GM19240 (cell line): ENCODE measurements at regions not wholly inside any gene's neighbourhood (a gene's known extent, or its start where the extent isn't known, plus 50 kb on each side); places are given as distances from the start of the nearest gene placed in this dataset.
"Not testable (repeated sequence)": the region's sequence is repeated elsewhere in the genome, so short reads cannot be mapped to it uniquely, and the experiment has no call there.

ENCODE experiments used
- DNase-seq: peaks from one replicate; pipeline ENCODE4 v3.0.0; 2011; ENCODE audit warnings: low spot score; ENCODE audit not compliant: insufficient read length

DNA sequence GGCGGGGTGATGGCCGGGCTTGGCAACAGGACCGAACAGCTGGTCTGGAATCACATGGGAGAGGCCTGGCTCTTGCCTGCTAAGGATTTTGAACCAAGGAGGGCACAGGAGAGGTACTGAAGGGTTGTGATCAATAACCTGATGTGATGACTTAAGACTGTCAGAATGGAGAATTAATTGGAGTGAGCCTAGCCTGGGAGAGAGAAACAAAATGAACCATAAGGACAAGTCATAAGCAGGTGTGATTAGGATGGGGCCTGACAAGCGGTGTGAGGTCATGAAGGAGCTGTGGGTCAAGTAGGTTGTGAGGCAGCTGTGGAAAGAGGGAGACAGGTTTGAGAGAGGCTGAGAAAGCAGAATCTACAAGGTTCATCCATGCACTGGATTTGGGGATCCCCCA is 104.6 kb downstream of the MED10 start:
- DNase-seq, result no peak

DNA sequence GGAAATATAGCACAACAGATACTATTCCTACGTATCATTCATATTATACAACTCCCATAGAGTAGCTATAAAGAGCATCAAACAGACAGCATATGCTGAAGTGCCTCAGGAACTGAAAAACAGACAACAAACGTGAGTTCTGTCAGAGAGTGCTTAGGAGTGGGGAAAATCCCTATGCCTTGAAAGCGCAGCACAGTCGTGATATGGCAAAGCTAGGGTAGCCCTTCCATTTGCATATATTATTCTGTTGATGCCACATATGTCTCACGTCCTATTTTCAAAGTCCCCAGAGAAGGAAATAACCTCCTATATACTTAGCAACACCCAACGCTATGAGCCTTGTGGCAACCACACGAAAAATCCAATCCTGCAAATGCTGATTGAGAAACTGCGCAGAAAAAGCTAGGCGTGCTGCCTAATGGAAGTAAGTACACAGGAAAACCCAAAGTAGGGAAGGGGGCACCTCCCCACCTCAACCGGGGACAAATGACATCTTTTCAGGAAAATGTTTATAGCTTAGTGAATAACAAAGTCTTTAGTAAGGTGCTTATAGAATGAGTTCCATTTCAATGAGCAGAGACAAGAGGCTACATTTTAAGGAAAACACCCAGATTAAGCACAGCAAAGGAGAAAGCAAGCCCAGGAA is 105.1 kb downstream of the MED10 start:
- no peak for DNase-seq

GRCh38 chr5:6269925-6270324 is 108.4 kb downstream of the MED10 start:
- DNase-seq, result no peak

DNA sequence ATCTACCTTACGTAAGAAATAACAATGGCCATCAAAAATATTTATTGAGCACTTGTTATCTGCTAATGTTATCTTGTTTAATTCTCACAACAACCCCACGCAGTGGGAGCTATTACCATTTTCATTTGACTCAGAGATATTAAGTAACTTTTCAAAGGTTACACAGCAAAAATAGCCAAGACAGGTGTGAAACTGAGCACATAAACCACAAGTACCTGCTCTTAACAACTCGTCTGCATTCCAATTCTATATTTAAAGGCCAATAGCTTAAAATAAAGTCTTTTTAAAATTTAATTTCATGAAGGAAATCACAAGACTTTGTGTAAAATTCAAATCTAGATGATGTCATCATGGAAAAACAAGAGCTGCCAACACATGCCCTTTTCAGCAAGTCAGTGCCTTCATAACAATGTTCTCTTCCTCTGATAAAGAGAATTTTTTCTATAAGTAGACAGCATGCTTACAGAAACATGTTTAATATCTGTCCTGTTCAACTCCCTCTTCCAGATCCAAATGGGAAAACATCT is 111.6 kb downstream of the MED10 start:
- no peak for DNase-seq

DNA sequence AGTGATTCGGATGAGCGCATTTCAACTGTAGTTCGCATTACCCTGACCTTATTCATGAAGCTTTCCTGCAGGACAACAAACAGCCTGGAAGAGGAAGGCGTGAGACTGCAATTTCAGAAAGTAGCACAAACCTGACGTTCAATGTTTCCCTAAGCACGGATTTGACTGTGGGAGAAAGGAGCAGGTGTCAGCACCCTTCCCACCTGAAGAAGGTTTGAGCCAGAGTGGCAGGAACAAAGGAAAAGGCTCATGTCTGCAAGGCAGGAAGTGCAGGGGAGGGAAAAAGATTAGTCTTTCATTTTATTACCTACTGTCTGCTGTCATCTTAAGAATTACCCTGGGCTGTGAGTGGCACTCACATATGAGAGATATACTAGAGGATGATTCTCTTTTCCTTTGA is 114.0 kb downstream of the MED10 start:
- DNase-seq, result no peak

GRCh38 chr5:6262651-6263363 is 115.5 kb downstream of the MED10 start:
- DNase-seq, result no peak

DNA sequence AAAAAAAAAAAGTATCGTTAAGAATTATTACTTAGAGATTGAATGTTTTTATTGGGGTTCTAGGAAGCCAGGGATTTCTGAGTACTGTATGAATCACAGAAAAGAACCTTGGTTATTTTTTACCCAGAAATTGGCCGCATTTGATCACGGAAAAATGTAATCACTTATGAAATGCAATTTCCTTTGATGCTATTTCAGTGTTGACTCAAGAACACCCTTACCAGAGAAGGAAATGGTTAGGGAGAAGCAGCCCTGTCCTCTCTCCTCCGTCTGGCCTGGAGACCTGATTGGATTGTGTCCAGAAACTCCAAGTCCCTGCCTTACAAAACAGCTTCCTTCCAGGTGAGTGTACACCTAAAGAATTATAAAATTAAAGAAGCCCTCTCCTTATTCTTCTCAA is 116.7 kb downstream of the MED10 start:
- no peak for DNase-seq

DNA sequence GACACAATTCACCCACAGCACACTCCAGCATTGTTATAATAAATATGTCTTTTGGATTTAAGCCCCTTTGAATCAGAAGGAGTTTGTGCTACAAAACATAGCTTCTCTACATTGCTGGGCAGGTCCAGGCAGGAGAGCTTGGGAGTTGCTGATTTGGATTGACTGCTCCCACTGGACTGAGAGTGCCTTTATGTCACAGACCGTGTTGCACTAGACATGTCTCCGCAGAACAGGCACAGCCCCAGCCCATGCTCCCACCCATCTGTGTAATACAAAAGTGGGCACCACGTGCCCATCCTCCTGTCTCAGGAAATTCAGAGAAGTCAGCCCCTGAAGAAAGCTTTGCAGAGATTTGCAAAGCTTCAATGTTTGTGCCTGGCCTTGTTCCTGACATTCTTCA is 117.1 kb downstream of the MED10 start:
- no peak for DNase-seq

DNA sequence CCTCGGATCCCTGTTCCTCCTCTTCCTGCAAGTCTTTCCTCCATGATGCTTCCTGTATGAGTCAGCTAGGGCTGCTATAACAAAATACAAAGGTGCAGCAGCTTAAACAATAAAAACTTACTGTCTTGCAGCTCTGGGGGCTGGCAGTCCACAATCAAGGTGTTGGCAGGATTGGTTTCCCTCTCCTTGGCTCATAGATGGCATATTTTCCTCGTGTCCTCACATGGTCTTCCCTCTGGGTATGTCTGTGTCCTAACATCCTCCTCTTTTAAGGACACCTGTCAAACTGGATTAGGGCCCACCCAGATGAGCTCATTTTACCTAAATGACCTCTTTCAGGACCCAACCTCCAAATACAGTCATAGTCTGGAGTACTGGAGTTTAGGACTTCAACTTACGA is 117.5 kb downstream of the MED10 start:
- DNase-seq, result no peak

- DNase-seq, result no peak
Measured at GRCh38 chr5:6256901-6257300, 121.4 kb downstream of the MED10 start.

- DNase-seq, result no peak
Measured at GRCh38 chr5:6255956-6256355, 122.4 kb downstream of the MED10 start.

DNA sequence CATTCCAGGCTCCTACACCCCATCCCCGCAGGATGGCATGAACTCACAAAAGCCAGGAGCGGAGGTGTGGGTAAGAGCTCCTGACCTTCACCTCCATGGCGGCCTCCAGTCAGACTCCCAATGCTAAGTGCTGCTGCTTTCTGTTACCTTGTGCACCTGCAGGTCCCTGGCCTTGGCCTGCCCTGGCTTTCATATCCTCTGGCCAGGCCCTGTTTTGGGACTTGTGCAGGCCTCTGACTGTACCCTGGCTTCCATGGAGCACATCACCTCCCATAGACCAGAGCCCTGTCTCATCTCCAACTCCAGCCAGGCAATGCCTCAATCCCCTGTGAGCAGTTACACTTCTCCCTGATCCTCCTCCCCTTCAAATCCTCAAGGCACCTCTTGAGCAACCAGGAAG is 124.5 kb downstream of the MED10 start:
- no peak for DNase-seq

GRCh38 chr5:6253281-6253680 is 125.1 kb downstream of the MED10 start:
- DNase-seq, result no peak

GRCh38 chr5:6252581-6252980 is 125.8 kb downstream of the MED10 start:
- no peak for DNase-seq

GRCh38 chr5:6251565-6252102 is 126.7 kb downstream of the MED10 start:
- DNase-seq, result no peak

DNA sequence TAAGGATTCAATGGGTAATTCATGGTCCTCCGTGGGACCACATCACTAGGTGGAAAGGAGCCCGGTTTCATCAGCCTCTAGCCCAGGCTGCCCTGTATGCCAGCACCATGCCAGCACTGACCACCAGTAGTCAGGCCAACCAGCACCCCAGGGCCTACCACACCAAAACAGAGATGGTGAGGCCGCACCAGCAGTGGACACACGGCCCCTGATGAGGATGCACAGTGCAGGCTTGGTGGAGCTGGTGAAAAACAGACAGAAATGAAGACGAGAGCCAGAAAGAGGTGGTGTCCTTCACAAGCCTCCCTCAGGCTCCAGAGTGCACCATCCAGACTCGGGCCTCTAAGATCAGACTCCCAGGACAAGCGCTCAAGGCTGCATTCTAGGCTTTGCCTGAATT is 128.2 kb downstream of the MED10 start:
- no peak for DNase-seq

- DNase-seq, result no peak
Measured at GRCh38 chr5:6248132-6248531, 130.2 kb downstream of the MED10 start.

- no peak for DNase-seq
Measured at GRCh38 chr5:6246820-6247437, 131.4 kb downstream of the MED10 start.

DNA sequence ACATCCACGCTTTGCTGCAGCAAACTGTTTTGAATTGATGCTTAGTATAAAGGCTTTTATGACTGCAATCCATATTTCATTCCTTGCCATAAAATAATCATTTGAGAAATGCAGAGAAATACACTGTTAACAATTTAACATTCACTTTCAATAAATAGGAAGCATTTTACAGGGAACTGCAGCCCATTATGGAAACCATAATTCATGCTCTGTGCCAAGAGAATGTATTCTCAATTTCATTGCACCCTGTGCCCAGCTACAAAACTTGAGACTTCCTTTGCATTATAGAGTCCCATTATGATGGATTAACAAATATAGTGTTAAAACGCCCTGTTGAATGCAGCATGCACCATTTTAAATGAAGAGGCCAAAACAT is 134.0 kb downstream of the MED10 start:
- DNase-seq, result no peak

- DNase-seq, result no peak
Measured at GRCh38 chr5:6243706-6244338, 134.5 kb downstream of the MED10 start.

DNA sequence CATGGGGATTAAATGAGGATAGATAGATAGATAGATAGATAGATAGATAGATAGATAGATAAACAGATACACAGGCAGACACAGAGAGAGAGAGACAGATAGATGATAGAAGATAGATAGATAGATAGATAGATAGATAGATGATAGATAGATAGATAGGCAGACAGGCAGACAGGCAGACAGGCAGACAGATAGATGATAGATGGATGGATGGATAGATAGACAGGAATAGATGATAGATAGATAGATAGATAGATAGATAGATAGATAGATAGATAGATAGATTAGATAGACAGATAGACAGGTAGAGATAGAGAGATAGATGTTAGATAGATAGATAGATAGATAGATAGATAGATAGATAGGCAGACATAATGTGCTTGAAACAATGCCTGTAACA is 137.3 kb downstream of the MED10 start:
- not testable (repeated sequence) for DNase-seq
